Neural progenitor cell (in vitro differentiated cells): ENCODE measurements at regions not wholly inside any gene's neighbourhood (a gene's known extent, or its start where the extent isn't known, plus 50 kb on each side); places are given as distances from the start of the nearest gene placed in this dataset.

Source experiments
- DNase-seq: peaks from one replicate; pipeline ENCODE4 v3.0.0-alpha.2; 2016; ENCODE audit warnings: low spot score
- H2AFZ ChIP-seq: fragments of 200-600 bp; sonication (generic); replicated peaks from 2 replicates; pipeline ENCODE4 v1.6.1; 2016; ENCODE audit warnings: antibody characterized with exemption
- H3F3A ChIP-seq: fragments of 200-600 bp; sonication (generic); 2 replicates; pipeline ENCODE4 v1.6.1; 2016; ENCODE audit warnings: antibody characterized with exemption, low read depth
- H3K27ac ChIP-seq: fragments of 200-600 bp; sonication (generic); 2 replicates; pipeline ENCODE4 v1.5.1; 2016; ENCODE audit warnings: mild to moderate bottlenecking
- H3K27me3 ChIP-seq: fragments of 200-600 bp; sonication (generic); 2 replicates; pipeline ENCODE4 v1.6.1; 2016; ENCODE audit warnings: mild to moderate bottlenecking, moderate library complexity
- H3K36me3 ChIP-seq: fragments of 200-600 bp; sonication (generic); 2 replicates; pipeline ENCODE4 v1.5.1; 2016
- H3K4me1 ChIP-seq: fragments of 200-600 bp; sonication (generic); 2 replicates; pipeline ENCODE4 v1.6.1; 2016; ENCODE audit warnings: mixed run types
- H3K4me2 ChIP-seq: fragments of 200-600 bp; sonication (generic); 2 replicates; pipeline ENCODE4 v1.6.1; 2016
- H3K4me3 ChIP-seq: fragments of 200-600 bp; sonication (generic); 2 replicates; pipeline ENCODE4 v1.5.1; 2016
- H3K79me2 ChIP-seq: fragments of 200-600 bp; sonication (generic); 2 replicates; pipeline ENCODE4 v1.6.1; 2016; ENCODE audit warnings: low read depth
- H3K9ac ChIP-seq: fragments of 200-600 bp; sonication (generic); 2 replicates; pipeline ENCODE4 v1.6.1; 2016
- H3K9me3 ChIP-seq: fragments of 200-600 bp; sonication (generic); 2 replicates; pipeline ENCODE4 v1.5.1; 2016; ENCODE audit warnings: low read depth
- H4K20me1 ChIP-seq: fragments of 200-600 bp; sonication (generic); 2 replicates; pipeline ENCODE4 v1.6.1; 2016; ENCODE audit warnings: low read depth
- H3K27ac Mint-ChIP-seq: 3 replicates; pipeline ENCODE4 v1.8.0; 2021; ENCODE audit warnings: mixed read lengths
- H3K27me3 Mint-ChIP-seq: 2 replicates; pipeline ENCODE4 v1.8.0; 2022; ENCODE audit warnings: low read depth, mild to moderate bottlenecking, inconsistent platforms, moderate library complexity, mixed read lengths; ENCODE audit not compliant: insufficient read depth
- H3K36me3 Mint-ChIP-seq: 3 replicates; pipeline ENCODE4 v1.8.0; 2021; ENCODE audit warnings: mixed read lengths
- H3K4me1 Mint-ChIP-seq: 3 replicates; pipeline ENCODE4 v1.8.0; 2021; ENCODE audit warnings: mixed read lengths
- H3K4me3 Mint-ChIP-seq: 3 replicates; pipeline ENCODE4 v1.8.0; 2021; ENCODE audit warnings: mild to moderate bottlenecking, moderate library complexity, mixed read lengths
- H3K9me3 Mint-ChIP-seq: 3 replicates; pipeline ENCODE4 v1.8.0; 2020; ENCODE audit warnings: mixed read lengths
- EZH2 ChIP-seq: fragments of 200-600 bp; sonication (generic); IDR thresholded peaks from 2 replicates; pipeline ENCODE4 v1.6.1; 2017; ENCODE audit warnings: antibody characterized with exemption, mild to moderate bottlenecking, moderate library complexity
- EZH2phosphoT487 ChIP-seq: fragments of 200-600 bp; sonication (generic); IDR thresholded peaks from 2 replicates; pipeline ENCODE4 v1.6.1; 2017; ENCODE audit warnings: antibody characterized with exemption
- TF ChIP-seq, protein P1 (sequence below): fragments of 200-600 bp; sonication (generic); IDR thresholded peaks from 2 replicates; pipeline ENCODE4 v1.5.1; 2017; ENCODE audit warnings: antibody characterized with exemption, mild to moderate bottlenecking

DNA sequence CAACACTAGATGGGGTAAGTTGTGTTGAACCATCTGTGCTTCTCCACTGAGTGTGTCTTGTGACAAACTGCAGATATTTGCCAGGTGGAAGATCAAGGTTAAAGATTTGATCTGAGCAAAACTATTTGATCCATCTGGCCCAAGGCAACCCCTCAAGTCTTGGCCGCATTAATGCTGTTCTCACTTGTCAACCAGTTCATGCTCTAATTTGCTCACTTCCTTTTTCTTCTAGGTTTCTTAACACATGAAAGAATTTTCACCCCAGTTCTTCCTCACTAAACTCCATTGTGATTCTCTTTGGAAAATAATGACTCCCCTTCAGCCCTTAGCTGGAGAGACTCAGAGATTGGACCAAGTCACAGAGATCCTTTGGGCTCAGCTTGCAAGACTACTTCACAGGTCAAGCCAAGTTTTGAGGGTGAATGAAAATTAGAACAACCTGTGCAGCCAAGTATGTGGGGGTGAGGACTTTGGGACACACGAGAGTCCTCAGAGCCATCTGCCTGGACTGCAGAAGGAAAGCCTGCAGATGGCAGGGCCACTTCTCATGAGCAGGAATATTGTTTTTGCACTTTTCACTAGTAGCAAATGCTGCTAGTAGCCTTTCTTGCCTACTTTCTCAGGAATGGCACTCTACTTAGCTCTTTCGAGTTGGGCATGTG, 166.5 kb downstream of the AXIN2 start:
- H3K27ac Mint-ChIP-seq = no peak overlapping the region
- no peak overlapping the region for H3K4me2 ChIP-seq

DNA sequence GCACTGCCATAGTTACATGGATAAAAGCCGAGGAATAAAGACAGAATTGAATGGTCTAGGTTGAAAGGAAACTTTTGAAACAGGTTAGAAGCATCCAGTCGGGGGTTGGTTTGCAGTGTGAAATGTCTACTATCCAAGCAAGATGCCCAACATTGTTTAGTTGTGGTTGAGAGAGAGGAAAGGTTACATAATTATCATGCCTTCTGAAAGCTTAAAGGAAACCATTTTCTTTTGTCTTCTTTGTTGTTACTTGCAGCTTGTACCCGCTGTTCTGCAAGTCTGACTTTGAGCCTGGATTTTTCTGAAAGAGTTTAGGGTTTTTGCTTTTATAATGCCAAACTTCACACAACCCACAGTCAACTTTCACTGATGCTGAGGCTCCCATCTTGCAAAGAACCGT, 167.9 kb downstream of the AXIN2 start:
- Histone ChIP-seq H3K79me2 (no peaks in the 10 kb centered on the region), H3K9me3 (no peaks in the 10 kb centered on the region), H3K9ac (no peak overlapping the region), H2AFZ (no peak overlapping the region), H3K4me2 (no peak overlapping the region), H3K4me1 (no peaks in the 10 kb centered on the region), H4K20me1 (no peaks in the 10 kb centered on the region), H3K27me3 (no peaks in the 10 kb centered on the region), H3F3A (no peaks in the 10 kb centered on the region), H3K36me3 (no peaks in the 10 kb centered on the region), H3K27ac (no peak overlapping the region), H3K4me3 (no peak overlapping the region)
- Mint-ChIP-seq H3K4me3 (no peak overlapping the region), H3K27me3 (peaks cover 3% of the 10 kb centered on the region), H3K9me3 (peaks cover 4% of the 10 kb centered on the region), H3K27ac (no peak overlapping the region), H3K36me3 (no peaks in the 10 kb centered on the region), H3K4me1 (peaks cover 11% of the 10 kb centered on the region)
- TF ChIP-seq EZH2 = no peak
- DNase-seq = no peak

More for the DNA sequence above, 166.5 kb downstream of the AXIN2 start:
- TF ChIP-seq EZH2 = no peak
- TF ChIP-seq, protein P1, sequence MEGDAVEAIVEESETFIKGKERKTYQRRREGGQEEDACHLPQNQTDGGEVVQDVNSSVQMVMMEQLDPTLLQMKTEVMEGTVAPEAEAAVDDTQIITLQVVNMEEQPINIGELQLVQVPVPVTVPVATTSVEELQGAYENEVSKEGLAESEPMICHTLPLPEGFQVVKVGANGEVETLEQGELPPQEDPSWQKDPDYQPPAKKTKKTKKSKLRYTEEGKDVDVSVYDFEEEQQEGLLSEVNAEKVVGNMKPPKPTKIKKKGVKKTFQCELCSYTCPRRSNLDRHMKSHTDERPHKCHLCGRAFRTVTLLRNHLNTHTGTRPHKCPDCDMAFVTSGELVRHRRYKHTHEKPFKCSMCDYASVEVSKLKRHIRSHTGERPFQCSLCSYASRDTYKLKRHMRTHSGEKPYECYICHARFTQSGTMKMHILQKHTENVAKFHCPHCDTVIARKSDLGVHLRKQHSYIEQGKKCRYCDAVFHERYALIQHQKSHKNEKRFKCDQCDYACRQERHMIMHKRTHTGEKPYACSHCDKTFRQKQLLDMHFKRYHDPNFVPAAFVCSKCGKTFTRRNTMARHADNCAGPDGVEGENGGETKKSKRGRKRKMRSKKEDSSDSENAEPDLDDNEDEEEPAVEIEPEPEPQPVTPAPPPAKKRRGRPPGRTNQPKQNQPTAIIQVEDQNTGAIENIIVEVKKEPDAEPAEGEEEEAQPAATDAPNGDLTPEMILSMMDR = no peak
- no peak for TF ChIP-seq EZH2phosphoT487
- no peak overlapping the region for H2AFZ ChIP-seq
- no peaks in the 10 kb centered on the region for H3K27me3 ChIP-seq
- Mint-ChIP-seq H3K36me3 (no peaks in the 10 kb centered on the region), H3K4me1 (peaks cover 11% of the 10 kb centered on the region), H3K9me3 (peaks cover 4% of the 10 kb centered on the region), H3K27me3 (peaks cover 3% of the 10 kb centered on the region), H3K4me3 (no peak overlapping the region)
- H3K27ac ChIP-seq = no peak overlapping the region
- H3K79me2 ChIP-seq = no peaks in the 10 kb centered on the region
- no peak overlapping the region for H3K9ac ChIP-seq
- no peaks in the 10 kb centered on the region for H3K4me1 ChIP-seq
- H4K20me1 ChIP-seq = no peaks in the 10 kb centered on the region
- no peak overlapping the region for H3K4me3 ChIP-seq
- no peaks in the 10 kb centered on the region for H3K36me3 ChIP-seq
- H3F3A ChIP-seq = no peaks in the 10 kb centered on the region
- no peaks in the 10 kb centered on the region for H3K9me3 ChIP-seq
- no peak for DNase-seq

DNA sequence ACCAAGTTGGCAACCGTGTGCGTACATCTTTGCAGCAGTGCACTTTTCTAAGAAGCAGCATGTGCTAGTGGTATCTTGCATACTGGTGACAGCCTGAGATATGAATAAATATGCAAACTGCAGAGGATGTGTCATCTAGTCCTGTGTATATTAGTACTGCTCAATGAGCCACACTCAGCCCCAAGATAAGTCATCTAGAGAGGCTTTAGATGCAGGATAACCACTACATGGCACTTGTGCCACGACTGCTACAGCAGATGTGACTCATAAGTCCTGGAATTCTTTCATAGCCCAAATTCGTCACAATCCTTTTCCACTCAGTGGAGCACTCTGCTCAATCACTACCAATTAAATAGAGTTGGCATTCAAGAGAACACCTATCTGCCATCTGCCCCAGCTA, 171.5 kb downstream of the AXIN2 start:
- peaks cover 7% of the 10 kb centered on the region for H3K27me3 Mint-ChIP-seq
- H3K27ac Mint-ChIP-seq = no peak overlapping the region
- Histone ChIP-seq H2AFZ (no peak overlapping the region), H3K4me2 (no peak overlapping the region), H3K4me3 (no peak overlapping the region), H3K27me3 (no peaks in the 10 kb centered on the region), H3K4me1 (no peaks in the 10 kb centered on the region), H4K20me1 (no peaks in the 10 kb centered on the region), H3K79me2 (no peaks in the 10 kb centered on the region), H3K9ac (no peak overlapping the region), H3F3A (no peaks in the 10 kb centered on the region), H3K36me3 (no peaks in the 10 kb centered on the region), H3K27ac (no peak overlapping the region), H3K9me3 (no peaks in the 10 kb centered on the region)
- H3K36me3 Mint-ChIP-seq = no peaks in the 10 kb centered on the region
- TF ChIP-seq, protein P1 = no peak
- no peak for TF ChIP-seq EZH2
- TF ChIP-seq EZH2phosphoT487 = no peak
- no peak for DNase-seq
- peaks cover 7% of the 10 kb centered on the region for H3K4me1 Mint-ChIP-seq
- no peaks in the 10 kb centered on the region for H3K9me3 Mint-ChIP-seq
- no peak overlapping the region for H3K4me3 Mint-ChIP-seq

DNA sequence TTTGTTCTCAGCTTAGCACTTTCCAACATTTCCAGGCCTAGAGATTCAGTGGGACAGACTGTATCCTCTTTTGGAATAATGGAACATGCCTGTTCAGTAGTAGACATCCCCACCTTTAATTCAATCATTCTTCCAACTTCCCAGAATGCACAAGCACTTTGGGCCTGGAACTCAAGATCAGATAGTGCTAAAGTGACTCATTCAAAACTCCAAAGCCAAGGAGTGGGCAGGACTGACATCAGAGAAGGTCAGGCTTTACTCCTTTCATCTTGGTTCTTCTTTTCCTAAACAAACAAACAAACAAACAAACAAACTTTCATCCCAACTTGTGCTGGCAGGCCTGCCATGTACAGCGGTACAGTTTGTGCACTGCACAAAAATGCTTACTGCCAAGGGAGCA, 172.0 kb downstream of the AXIN2 start:
- Histone ChIP-seq H4K20me1 (no peaks in the 10 kb centered on the region), H3K4me3 (no peak overlapping the region), H3K4me1 (no peaks in the 10 kb centered on the region), H3K36me3 (no peaks in the 10 kb centered on the region), H3K27ac (no peak overlapping the region), H2AFZ (no peak overlapping the region), H3K79me2 (no peaks in the 10 kb centered on the region), H3K4me2 (no peak overlapping the region), H3K27me3 (no peaks in the 10 kb centered on the region), H3K9ac (no peak overlapping the region), H3F3A (no peaks in the 10 kb centered on the region), H3K9me3 (no peaks in the 10 kb centered on the region)
- no peaks in the 10 kb centered on the region for H3K9me3 Mint-ChIP-seq
- peaks cover 7% of the 10 kb centered on the region for H3K4me1 Mint-ChIP-seq
- no peak overlapping the region for H3K4me3 Mint-ChIP-seq
- H3K36me3 Mint-ChIP-seq = no peaks in the 10 kb centered on the region
- DNase-seq = no peak
- no peak for TF ChIP-seq EZH2
- no peak for TF ChIP-seq EZH2phosphoT487
- TF ChIP-seq, protein P1 = no peak
- H3K27me3 Mint-ChIP-seq = peaks cover 7% of the 10 kb centered on the region
- no peak overlapping the region for H3K27ac Mint-ChIP-seq
